Choroid plexus epithelial cell (primary cell): ENCODE measurements at regions not wholly inside any gene's neighbourhood (a gene's known extent, or its start where the extent isn't known, plus 50 kb on each side); places are given as distances from the start of the nearest gene placed in this dataset.

Experiments used
- DNase-seq: peaks from one replicate; pipeline ENCODE4 v3.0.0-alpha.2; 2010; ENCODE audit warnings: low read depth
- H3K4me3 ChIP-seq: 2 replicates; pipeline ENCODE4 v1.5.1; 2011; ENCODE audit warnings: low read depth, mild to moderate bottlenecking, control low read depth, low read length, moderate library complexity
- TF ChIP-seq, protein P1 (sequence below): conservative IDR thresholded peaks from 2 replicates; pipeline ENCODE4 v1.5.1; 2011; ENCODE audit warnings: low read depth, mild to moderate bottlenecking, control low read depth, inconsistent platforms, low read length, moderate library complexity

DNA sequence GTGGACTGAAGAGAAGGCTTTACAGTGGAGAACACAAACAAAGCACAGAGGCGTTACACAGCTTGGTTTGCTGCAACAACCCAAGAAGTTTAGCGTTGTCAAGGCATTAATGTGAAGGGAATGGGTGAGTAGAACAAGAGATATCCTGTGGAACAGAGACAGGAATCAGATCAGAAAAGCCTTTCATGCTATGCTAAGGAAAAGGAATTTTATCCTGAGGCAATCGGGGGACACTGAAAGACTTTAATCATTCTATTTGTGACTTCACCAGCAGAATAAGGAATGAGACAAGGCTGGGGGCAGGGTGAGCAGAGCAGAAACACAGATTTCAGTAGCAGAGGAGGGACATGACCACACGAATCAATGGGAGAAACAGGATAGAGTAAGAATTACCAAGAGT lies 600.7 kb downstream of the IRS1 start:
- H3K4me3 ChIP-seq = no peak overlapping the region
- DNase-seq = no peak
- TF ChIP-seq, protein P1, sequence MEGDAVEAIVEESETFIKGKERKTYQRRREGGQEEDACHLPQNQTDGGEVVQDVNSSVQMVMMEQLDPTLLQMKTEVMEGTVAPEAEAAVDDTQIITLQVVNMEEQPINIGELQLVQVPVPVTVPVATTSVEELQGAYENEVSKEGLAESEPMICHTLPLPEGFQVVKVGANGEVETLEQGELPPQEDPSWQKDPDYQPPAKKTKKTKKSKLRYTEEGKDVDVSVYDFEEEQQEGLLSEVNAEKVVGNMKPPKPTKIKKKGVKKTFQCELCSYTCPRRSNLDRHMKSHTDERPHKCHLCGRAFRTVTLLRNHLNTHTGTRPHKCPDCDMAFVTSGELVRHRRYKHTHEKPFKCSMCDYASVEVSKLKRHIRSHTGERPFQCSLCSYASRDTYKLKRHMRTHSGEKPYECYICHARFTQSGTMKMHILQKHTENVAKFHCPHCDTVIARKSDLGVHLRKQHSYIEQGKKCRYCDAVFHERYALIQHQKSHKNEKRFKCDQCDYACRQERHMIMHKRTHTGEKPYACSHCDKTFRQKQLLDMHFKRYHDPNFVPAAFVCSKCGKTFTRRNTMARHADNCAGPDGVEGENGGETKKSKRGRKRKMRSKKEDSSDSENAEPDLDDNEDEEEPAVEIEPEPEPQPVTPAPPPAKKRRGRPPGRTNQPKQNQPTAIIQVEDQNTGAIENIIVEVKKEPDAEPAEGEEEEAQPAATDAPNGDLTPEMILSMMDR = no peak

- peak; percentile 75 for DNase-seq
- no peak overlapping the region for H3K4me3 ChIP-seq
- TF ChIP-seq, protein P1 = no peak
These were observed 609.0 kb downstream of the IRS1 start for GRCh38 chr2:226190479-226191252.

DNA sequence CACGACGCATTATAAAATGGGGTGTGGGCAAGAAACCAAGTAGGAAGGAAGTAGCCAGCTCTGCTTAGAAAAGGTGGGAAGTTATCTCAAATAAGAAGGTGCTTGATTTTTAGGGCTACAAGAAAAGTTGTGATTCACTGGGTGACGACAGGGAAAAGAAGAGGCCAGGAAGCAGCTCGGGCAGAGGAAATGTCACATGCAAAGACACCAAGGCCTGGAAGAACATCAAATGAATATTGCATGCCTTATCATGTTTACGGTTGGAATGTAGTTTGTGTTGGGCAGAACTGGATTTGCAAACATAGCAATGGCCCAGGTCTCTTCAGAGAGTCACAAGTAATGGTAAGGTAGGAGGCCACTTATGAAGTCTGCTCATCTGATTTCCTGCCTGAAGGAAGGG lies 610.6 kb downstream of the IRS1 start:
- no peak for DNase-seq
- TF ChIP-seq, protein P1 = no peak
- H3K4me3 ChIP-seq = no peak overlapping the region

- H3K4me3 ChIP-seq = no peak overlapping the region
- peak; percentile 75 for DNase-seq
- TF ChIP-seq, protein P1 = no peak
These were observed 612.0 kb downstream of the IRS1 start for GRCh38 chr2:226187616-226188015.

DNA sequence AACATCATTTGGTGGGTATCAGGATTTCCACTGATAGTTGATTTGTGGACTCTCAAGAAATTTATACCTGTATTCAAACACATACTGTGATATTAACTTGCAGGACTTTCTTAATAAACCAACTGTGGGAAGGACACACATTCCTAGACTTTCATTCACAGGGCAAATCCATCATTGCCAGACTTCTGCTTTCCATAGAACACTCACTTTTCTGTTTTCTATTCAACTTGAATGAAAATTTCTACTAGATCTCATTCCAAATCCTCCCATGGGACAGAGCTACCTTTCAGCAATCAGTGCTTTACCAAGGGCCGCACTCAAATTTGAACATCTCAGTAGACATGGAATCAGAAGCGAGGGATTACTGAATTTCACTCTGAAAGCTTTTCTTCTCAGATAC lies 612.5 kb downstream of the IRS1 start:
- TF ChIP-seq, protein P1 = no peak
- no peak overlapping the region for H3K4me3 ChIP-seq
- DNase-seq = no peak

- DNase-seq = peak; percentile 91
- TF ChIP-seq, protein P1 = no peak
- no peak overlapping the region for H3K4me3 ChIP-seq
These were observed 613.9 kb downstream of the IRS1 start for GRCh38 chr2:226185616-226186211.
